HepG2 (cell line): ENCODE measurements at regions not wholly inside any gene's neighbourhood (a gene's known extent, or its start where the extent isn't known, plus 50 kb on each side); places are given as distances from the start of the nearest gene placed in this dataset.

Experiments used
- CTCF ChIP-seq: sonication (generic); formaldehyde crosslinking; IDR thresholded peaks from 2 replicates; pipeline ENCODE4 v1.5.0; 2020; ENCODE audit warnings: mild to moderate bottlenecking, missing genetic modification reagents, moderate library complexity
- HOXA5 ChIP-seq: sonication (generic); formaldehyde crosslinking; IDR thresholded peaks from 2 replicates; pipeline ENCODE4 v1.4.0; 2020; ENCODE audit warnings: missing genetic modification reagents
- IRF2 ChIP-seq: IDR thresholded peaks from 2 replicates; pipeline ENCODE4 v1.6.1; 2018; ENCODE audit warnings: missing genetic modification reagents, missing compliant biosample characterization
- MXI1 ChIP-seq: IDR thresholded peaks from 3 replicates; pipeline ENCODE4 v1.6.1; 2012; ENCODE audit warnings: low read depth, low read length, inconsistent platforms, borderline replicate concordance
- SIN3B ChIP-seq: fragments of 150-350 bp; IDR thresholded peaks from 2 replicates; pipeline ENCODE4 v1.6.1; 2014; ENCODE audit warnings: low read length
- ZNF362 ChIP-seq: sonication (generic); formaldehyde crosslinking; IDR thresholded peaks from 2 replicates; pipeline ENCODE4 v1.4.0; 2020; ENCODE audit warnings: missing genetic modification reagents, mild to moderate bottlenecking, borderline replicate concordance
- ZNF501 ChIP-seq: sonication (generic); formaldehyde crosslinking; IDR thresholded peaks from 2 replicates; pipeline ENCODE4 v1.5.1; 2020; ENCODE audit warnings: mild to moderate bottlenecking, moderate library complexity, missing genetic modification reagents
- ZNF552 ChIP-seq: sonication (generic); formaldehyde crosslinking; IDR thresholded peaks from 2 replicates; pipeline ENCODE4 v1.9.0; 2022; ENCODE audit warnings: missing genetic modification reagents, mild to moderate bottlenecking, borderline replicate concordance
- ZNF563 ChIP-seq: sonication (generic); formaldehyde crosslinking; IDR thresholded peaks from 2 replicates; pipeline ENCODE4 v1.8.0; 2022; ENCODE audit warnings: mild to moderate bottlenecking, moderate library complexity, missing genetic modification reagents
- ZZZ3 ChIP-seq: sonication (generic); formaldehyde crosslinking; IDR thresholded peaks from 2 replicates; pipeline ENCODE4 v1.4.0; 2020; ENCODE audit warnings: missing genetic modification reagents, mild to moderate bottlenecking, borderline replicate concordance

GRCh38 chr6:113076816-113077215 lies 729.7 kb downstream of the RFPL4B start:
- no peak for TF ChIP-seq ZNF552 (CRISPR knock-in tag)
- TF ChIP-seq ZZZ3 (CRISPR knock-in tag) = no peak
- no peak for TF ChIP-seq CTCF (CRISPR knock-in tag)
- no peak for TF ChIP-seq SIN3B
- TF ChIP-seq ZNF501 = no peak
- TF ChIP-seq ZNF563 = no peak
- TF ChIP-seq ZNF362 (CRISPR knock-in tag) = no peak
- no peak for TF ChIP-seq HOXA5 (CRISPR knock-in tag)
- TF ChIP-seq IRF2 (CRISPR knock-in tag) = no peak
- no peak for TF ChIP-seq MXI1
